Esophagus muscularis mucosa (tissue), 4 donors: ENCODE measurements at regions not wholly inside any gene's neighbourhood (a gene's known extent, or its start where the extent isn't known, plus 50 kb on each side); places are given as distances from the start of the nearest gene placed in this dataset.

Experiments used
- DNase-seq: peaks from one replicate; pipeline ENCODE4 v3.0.0-alpha.2; 2017; ENCODE audit errors: extremely low spot score
- H3K27ac ChIP-seq, 4 donors: fragments of 200-600 bp; sonication (generic); replicated peaks in 1 of 4; 1 replicate in 3 of 4; 2 replicates in 1 of 4; pipeline ENCODE4 v1.5.1; 2016 to 2019; ENCODE audit warnings: mild to moderate bottlenecking in 1 of 4
- H3K27me3 ChIP-seq, 4 donors: fragments of 200-600 bp; sonication (generic); one replicate each; pipeline versions ENCODE4 v1.5.1 to v1.6.0; 2016 to 2019
- H3K36me3 ChIP-seq, 4 donors: fragments of 200-600 bp; sonication (generic); one replicate each; pipeline ENCODE4 v1.5.1; 2016 to 2019
- H3K4me1 ChIP-seq, 4 donors: fragments of 200-600 bp; sonication (generic); one replicate each; pipeline ENCODE4 v1.5.1; 2016 to 2019
- H3K4me3 ChIP-seq, 4 donors: fragments of 200-600 bp; sonication (generic); 1 replicate in 2 of 4; 2 replicates in 2 of 4; pipeline ENCODE4 v1.5.1; 2016 to 2019; ENCODE audit warnings: mild to moderate bottlenecking in 4 of 4, moderate library complexity in 1 of 4
- H3K9me3 ChIP-seq, 4 donors: fragments of 200-600 bp; sonication (generic); 1 replicate in 3 of 4; 2 replicates in 1 of 4; pipeline ENCODE4 v1.5.1; 2016 to 2019
- CTCF ChIP-seq, 3 experiments: fragments of 200-600 bp in 2 of 3; fragments of 450-650 bp in 1 of 3; sonication (generic) in 2 of 3; IDR thresholded peaks; one replicate each; pipeline ENCODE4 v1.5.1; 2017 to 2019; ENCODE audit warnings: antibody characterized with exemption in 3 of 3, mild to moderate bottlenecking in 2 of 3, moderate library complexity in 1 of 3
- EP300 ChIP-seq: sonication (generic); formaldehyde crosslinking; IDR thresholded peaks from one replicate; pipeline ENCODE4 v1.6.1; 2017; ENCODE audit warnings: antibody characterized with exemption
- POLR2A ChIP-seq: fragments of 450-650 bp; IDR thresholded peaks from one replicate; pipeline ENCODE4 v1.6.1; 2017; ENCODE audit warnings: antibody characterized with exemption, moderate library complexity, mild to moderate bottlenecking, low read depth
- POLR2AphosphoS5 ChIP-seq, 2 donors: sonication (generic); formaldehyde crosslinking; IDR thresholded peaks; one replicate each; pipeline ENCODE4 v1.6.1; 2017; ENCODE audit warnings: antibody characterized with exemption in 2 of 2
- WGBS: methylation state at CpG from one replicate; pipeline ENCODE4 v1.1.5; 2018; 5-methylcytosine and 5-hydroxymethylcytosine counted together
- intact Hi-C: fragments of 100-400 bp; cut with DNase I; formaldehyde crosslinking; loops from one replicate; pipeline ENCODE4 v1.15.1; 2023

GRCh38 chr4:38461342-38461741, 202.7 kb upstream of the KLF3 start:
- H3K27me3 ChIP-seq: no peaks in the 10 kb centered on the region
- peak; percentile 34 for DNase-seq
- no peaks in the 10 kb centered on the region for H3K36me3 ChIP-seq
- H3K27ac ChIP-seq: no peak overlapping the region
- WGBS: 91% methylated on average over 7 of the region's 7 CpGs
- intact Hi-C loops: no loop called here
- H3K4me1 ChIP-seq: no peaks in the 10 kb centered on the region
- TF ChIP-seq EP300: no peak
- no peak for TF ChIP-seq POLR2AphosphoS5 (IDR thresholded peaks at IDR 0.05)
- TF ChIP-seq POLR2A: no peak
- TF ChIP-seq CTCF (IDR thresholded peaks at IDR 0.05): no peak
- no peaks in the 10 kb centered on the region for H3K9me3 ChIP-seq
- H3K4me3 ChIP-seq: no peak overlapping the region

GRCh38 chr4:38462367-38463055, 201.5 kb upstream of the KLF3 start:
- WGBS: 62% methylated on average over 6 of the region's 6 CpGs
- no peak for TF ChIP-seq POLR2A
- no peak for TF ChIP-seq CTCF (IDR thresholded peaks at IDR 0.05)
- TF ChIP-seq POLR2AphosphoS5 (IDR thresholded peaks at IDR 0.05): no peak
- TF ChIP-seq EP300: no peak
- no peaks in the 10 kb centered on the region for H3K9me3 ChIP-seq

GRCh38 chr4:38463268-38463958, 200.6 kb upstream of the KLF3 start:
- H3K27me3 ChIP-seq: no peaks in the 10 kb centered on the region
- H3K27ac ChIP-seq: no peak overlapping the region
- intact Hi-C loops: no loop called here
- H3K4me3 ChIP-seq: no peak overlapping the region
- no peaks in the 10 kb centered on the region for H3K36me3 ChIP-seq
- WGBS: 98% methylated on average over 6 of the region's 6 CpGs
- DNase-seq: no peak
- peaks cover 0 to 5% (median 2%) of the 10 kb centered on the region in 4 donors for H3K4me1 ChIP-seq
- TF ChIP-seq POLR2A (no peak), POLR2AphosphoS5 (IDR thresholded peaks at IDR 0.05) (no peak), EP300 (no peak)
- no peaks in the 10 kb centered on the region for H3K9me3 ChIP-seq

More at GRCh38 chr4:38462367-38463055, 201.5 kb upstream of the KLF3 start:
- H3K36me3 ChIP-seq: no peaks in the 10 kb centered on the region
- no peaks in the 10 kb centered on the region for H3K27me3 ChIP-seq
- intact Hi-C loops: no loop called here
- H3K27ac ChIP-seq: no peak overlapping the region
- no peak overlapping the region for H3K4me3 ChIP-seq
- DNase-seq: peak; percentile 87
- H3K4me1 ChIP-seq: no peaks in the 10 kb centered on the region

GRCh38 chr4:38464328-38464727, 199.7 kb upstream of the KLF3 start:
- Histone ChIP-seq H3K4me1 (peaks cover 0 to 13% (median 11%) of the 10 kb centered on the region in 4 donors), H3K27me3 (no peaks in the 10 kb centered on the region), H3K27ac (no peak overlapping the region), H3K36me3 (no peaks in the 10 kb centered on the region), H3K4me3 (no peak overlapping the region), H3K9me3 (no peaks in the 10 kb centered on the region)
- TF ChIP-seq POLR2A: no peak
- TF ChIP-seq EP300: no peak
- TF ChIP-seq CTCF (IDR thresholded peaks at IDR 0.05): no peak
- no peak for TF ChIP-seq POLR2AphosphoS5 (IDR thresholded peaks at IDR 0.05)
- 87% methylated on average over 4 of the region's 4 CpGs for WGBS
- intact Hi-C loops: no loop called here
- peak; percentile 66 for DNase-seq

GRCh38 chr4:38466401-38466800, 197.6 kb upstream of the KLF3 start:
- H3K9me3 ChIP-seq: no peaks in the 10 kb centered on the region
- 89% methylated on average over 1 of the region's 1 CpG for WGBS
- H3K4me1 ChIP-seq: peaks cover 0 to 13% (median 11%) of the 10 kb centered on the region in 4 donors
- no peak overlapping the region for H3K27ac ChIP-seq
- peak; percentile 75 for DNase-seq
- no peaks in the 10 kb centered on the region for H3K27me3 ChIP-seq
- intact Hi-C loops: no loop called here
- no peaks in the 10 kb centered on the region for H3K36me3 ChIP-seq
- H3K4me3 ChIP-seq: no peak overlapping the region
- no peak for TF ChIP-seq EP300
- no peak for TF ChIP-seq POLR2A
- no peak for TF ChIP-seq POLR2AphosphoS5 (IDR thresholded peaks at IDR 0.05)
- TF ChIP-seq CTCF (IDR thresholded peaks at IDR 0.05): no peak
